ENCODE measurements at regions not wholly inside any gene's neighbourhood (a gene's known extent, or its start where the extent isn't known, plus 50 kb on each side); places are given as distances from the start of the nearest gene placed in this dataset.
A peak's percentile ranks its signal among the peaks of the same experiment; 100 is the strongest.
"Not testable (repeated sequence)": the region's sequence is repeated elsewhere in the genome, so short reads cannot be mapped to it uniquely, and the experiment has no call there.

DNA sequence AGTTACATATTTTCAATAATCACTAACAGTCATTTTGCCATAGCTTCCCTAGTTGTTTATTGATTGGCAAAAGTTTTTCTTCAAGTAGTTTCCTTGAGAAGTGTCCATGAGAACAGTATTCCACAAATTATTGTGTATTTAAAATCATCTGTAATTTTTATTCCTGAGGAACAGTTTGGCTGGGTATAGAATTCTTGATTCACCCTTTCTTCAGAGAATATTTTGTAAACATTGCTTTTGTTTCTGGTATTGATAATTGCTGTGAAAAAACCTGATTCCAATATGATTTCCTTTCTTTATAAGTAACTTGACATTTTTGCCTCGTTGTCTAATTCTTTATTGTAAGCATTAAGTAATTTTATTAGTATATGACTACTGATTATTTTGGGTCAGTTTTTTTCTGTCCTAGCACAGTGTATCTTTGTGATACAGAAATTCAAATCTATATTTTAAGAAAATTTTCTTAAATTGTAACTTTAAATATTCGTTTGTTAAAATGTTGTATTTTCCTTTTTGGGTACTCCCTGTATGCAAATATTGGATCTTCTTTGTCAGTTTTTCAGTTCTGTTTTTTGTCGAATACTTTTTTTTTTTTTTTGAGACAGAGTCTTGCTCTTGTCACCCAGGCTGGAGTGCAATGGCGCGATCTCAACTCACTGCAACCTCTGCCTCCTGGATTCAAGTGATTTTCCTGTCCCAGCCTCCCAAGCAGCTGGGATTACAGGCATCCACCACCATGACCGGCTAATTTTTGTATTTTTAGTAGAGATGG, 162.0 kb upstream of the ATP2B1 start:
- peaks cover 15% of the 10 kb centered on the region for H3K9me3 Mint-ChIP-seq
- no peak overlapping the region for H3K27ac Mint-ChIP-seq
- peaks cover 9% of the 10 kb centered on the region for H3K36me3 Mint-ChIP-seq (ENCODE audit: low read depth)
- no peaks in the 10 kb centered on the region for H3K27me3 Mint-ChIP-seq
- no peaks in the 10 kb centered on the region for H3K4me1 Mint-ChIP-seq (ENCODE audit: low read depth)
- H3K4me3 Mint-ChIP-seq, result no peak overlapping the region

- H3K36me3 Mint-ChIP-seq (ENCODE audit: low read depth); H3K4me3 Mint-ChIP-seq; H3K27me3 Mint-ChIP-seq; H3K27ac Mint-ChIP-seq: not testable (repeated sequence)
- H3K4me1 Mint-ChIP-seq (ENCODE audit: low read depth), result peaks cover 30% of the 10 kb centered on the region
- H3K9me3 Mint-ChIP-seq, result peaks cover 20% of the 10 kb centered on the region
Measured at GRCh38 chr12:89867611-89868010, 159.0 kb upstream of the ATP2B1 start.

GRCh38 chr12:89864411-89864810, 155.8 kb upstream of the ATP2B1 start:
- Mint-ChIP-seq H3K27ac (peak overlapping the region; percentile 90), H3K36me3 (ENCODE audit: low read depth) (peaks cover 4% of the 10 kb centered on the region), H3K4me3 (peak overlapping the region; percentile 32), H3K4me1 (ENCODE audit: low read depth) (peaks cover 59% of the 10 kb centered on the region), H3K9me3 (peaks cover 11% of the 10 kb centered on the region), H3K27me3 (no peaks in the 10 kb centered on the region)

GRCh38 chr12:89863968-89864367, 155.3 kb upstream of the ATP2B1 start:
- Mint-ChIP-seq H3K27ac (peak overlapping the region; percentile 90), H3K9me3 (peaks cover 11% of the 10 kb centered on the region), H3K4me1 (ENCODE audit: low read depth) (peaks cover 63% of the 10 kb centered on the region), H3K36me3 (ENCODE audit: low read depth) (peaks cover 4% of the 10 kb centered on the region), H3K4me3 (peak overlapping the region; percentile 66), H3K27me3 (no peaks in the 10 kb centered on the region)

- H3K36me3 Mint-ChIP-seq (ENCODE audit: low read depth), result peaks cover 4% of the 10 kb centered on the region
- H3K4me1 Mint-ChIP-seq (ENCODE audit: low read depth), result peaks cover 67% of the 10 kb centered on the region
- peak overlapping the region; percentile 90 for H3K27ac Mint-ChIP-seq
- H3K9me3 Mint-ChIP-seq, result peaks cover 11% of the 10 kb centered on the region
- peak overlapping the region; percentile 66 for H3K4me3 Mint-ChIP-seq
- no peaks in the 10 kb centered on the region for H3K27me3 Mint-ChIP-seq
Measured at GRCh38 chr12:89863493-89863938, 154.9 kb upstream of the ATP2B1 start.

GRCh38 chr12:89862511-89863445, 154.1 kb upstream of the ATP2B1 start:
- Mint-ChIP-seq H3K27ac (peak overlapping the region; percentile 90), H3K27me3 (no peaks in the 10 kb centered on the region), H3K4me1 (ENCODE audit: low read depth) (peaks cover 75% of the 10 kb centered on the region), H3K36me3 (ENCODE audit: low read depth) (peaks cover 4% of the 10 kb centered on the region), H3K9me3 (peaks cover 11% of the 10 kb centered on the region), H3K4me3 (peak overlapping the region; percentile 66)

DNA sequence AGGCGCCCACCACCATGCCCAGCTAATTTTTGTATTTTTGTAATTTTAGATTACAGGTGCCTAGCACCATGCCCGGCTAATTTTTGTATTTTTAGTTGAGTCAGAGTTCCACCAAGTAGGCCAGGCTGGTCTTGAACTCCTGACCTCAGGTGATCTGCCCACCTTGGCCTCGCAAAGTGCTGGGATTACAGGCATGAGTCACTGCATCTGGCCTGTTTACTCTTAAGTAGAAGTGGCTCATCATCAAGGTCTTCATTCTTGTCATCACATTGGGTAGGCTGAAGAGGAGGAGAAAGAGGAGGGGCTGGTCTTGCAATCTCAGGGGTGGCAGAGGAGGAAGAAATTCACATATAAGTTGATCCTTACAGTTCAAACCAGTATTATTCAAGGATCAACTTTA, 152.4 kb upstream of the ATP2B1 start:
- Mint-ChIP-seq H3K27ac (peak overlapping the region; percentile 45), H3K27me3 (no peaks in the 10 kb centered on the region), H3K4me3 (no peak overlapping the region), H3K4me1 (ENCODE audit: low read depth) (peaks cover 92% of the 10 kb centered on the region), H3K36me3 (ENCODE audit: low read depth) (peaks cover 4% of the 10 kb centered on the region), H3K9me3 (peaks cover 11% of the 10 kb centered on the region)

GRCh38 chr12:89859508-89860220, 151.0 kb upstream of the ATP2B1 start:
- Mint-ChIP-seq H3K27me3 (no peaks in the 10 kb centered on the region), H3K4me3 (no peak overlapping the region), H3K27ac (peak overlapping the region; percentile 17), H3K36me3 (ENCODE audit: low read depth) (peaks cover 4% of the 10 kb centered on the region), H3K4me1 (ENCODE audit: low read depth) (peaks cover 94% of the 10 kb centered on the region), H3K9me3 (peaks cover 6% of the 10 kb centered on the region)

DNA sequence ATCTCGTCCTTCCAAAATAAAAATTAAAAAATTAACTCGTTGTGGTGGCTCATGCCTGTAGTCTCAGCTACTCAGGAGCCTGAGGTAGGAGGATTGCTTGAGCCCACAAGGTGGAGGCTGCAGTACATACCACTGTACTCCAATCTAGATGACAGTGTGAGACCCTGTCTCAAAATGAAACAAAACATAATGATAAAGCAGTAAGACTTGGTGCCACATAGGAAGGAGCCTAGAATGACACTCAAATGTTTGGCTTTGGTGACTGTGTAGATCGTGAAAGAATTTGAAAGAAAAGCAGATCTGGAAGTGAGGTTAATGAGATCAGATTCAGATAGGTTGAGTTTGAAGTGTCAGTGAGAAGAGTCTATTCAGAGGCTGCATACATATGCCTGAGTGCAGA, 150.1 kb upstream of the ATP2B1 start:
- Mint-ChIP-seq H3K4me1 (ENCODE audit: low read depth) (peaks cover 84% of the 10 kb centered on the region), H3K4me3 (no peak overlapping the region), H3K36me3 (ENCODE audit: low read depth) (peaks cover 4% of the 10 kb centered on the region), H3K9me3 (peaks cover 6% of the 10 kb centered on the region), H3K27me3 (no peaks in the 10 kb centered on the region), H3K27ac (no peak overlapping the region)

- H3K27ac Mint-ChIP-seq, result peak overlapping the region; percentile 43
- H3K27me3 Mint-ChIP-seq, result no peaks in the 10 kb centered on the region
- peaks cover 74% of the 10 kb centered on the region for H3K4me1 Mint-ChIP-seq (ENCODE audit: low read depth)
- peaks cover 4% of the 10 kb centered on the region for H3K36me3 Mint-ChIP-seq (ENCODE audit: low read depth)
- H3K9me3 Mint-ChIP-seq, result peaks cover 6% of the 10 kb centered on the region
- no peak overlapping the region for H3K4me3 Mint-ChIP-seq
Measured at GRCh38 chr12:89857652-89858274, 149.1 kb upstream of the ATP2B1 start.

DNA sequence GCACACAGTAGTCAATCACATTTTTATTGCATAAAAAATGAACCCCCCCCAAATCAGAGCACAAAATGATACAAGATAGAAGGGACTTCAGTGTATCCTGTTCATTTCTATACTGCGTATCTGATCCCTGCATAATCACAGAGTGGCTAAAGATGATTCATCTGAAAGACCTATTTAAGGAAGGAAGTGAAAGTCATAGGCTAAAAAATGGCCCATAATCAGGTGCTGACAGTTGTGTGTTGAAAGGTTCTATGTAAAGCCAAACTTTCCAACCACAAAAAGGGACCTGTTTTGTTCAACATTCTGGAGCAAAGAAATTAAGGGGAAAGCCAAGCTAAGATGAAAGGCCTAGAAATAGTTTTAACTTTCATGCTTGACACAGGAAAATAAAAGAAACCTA, 147.8 kb upstream of the ATP2B1 start:
- peak overlapping the region; percentile 41 for H3K4me3 Mint-ChIP-seq
- peaks cover 4% of the 10 kb centered on the region for H3K9me3 Mint-ChIP-seq
- peaks cover 61% of the 10 kb centered on the region for H3K4me1 Mint-ChIP-seq (ENCODE audit: low read depth)
- H3K36me3 Mint-ChIP-seq (ENCODE audit: low read depth), result peaks cover 2% of the 10 kb centered on the region
- H3K27ac Mint-ChIP-seq, result peak overlapping the region; percentile 73
- H3K27me3 Mint-ChIP-seq, result no peaks in the 10 kb centered on the region

GRCh38 chr12:89848732-89849131, 140.1 kb upstream of the ATP2B1 start:
- no peaks in the 10 kb centered on the region for H3K27me3 Mint-ChIP-seq
- H3K27ac Mint-ChIP-seq, result no peak overlapping the region
- H3K4me3 Mint-ChIP-seq, result no peak overlapping the region
- H3K4me1 Mint-ChIP-seq (ENCODE audit: low read depth), result peaks cover 4% of the 10 kb centered on the region
- H3K9me3 Mint-ChIP-seq, result no peaks in the 10 kb centered on the region
- no peaks in the 10 kb centered on the region for H3K36me3 Mint-ChIP-seq (ENCODE audit: low read depth)

DNA sequence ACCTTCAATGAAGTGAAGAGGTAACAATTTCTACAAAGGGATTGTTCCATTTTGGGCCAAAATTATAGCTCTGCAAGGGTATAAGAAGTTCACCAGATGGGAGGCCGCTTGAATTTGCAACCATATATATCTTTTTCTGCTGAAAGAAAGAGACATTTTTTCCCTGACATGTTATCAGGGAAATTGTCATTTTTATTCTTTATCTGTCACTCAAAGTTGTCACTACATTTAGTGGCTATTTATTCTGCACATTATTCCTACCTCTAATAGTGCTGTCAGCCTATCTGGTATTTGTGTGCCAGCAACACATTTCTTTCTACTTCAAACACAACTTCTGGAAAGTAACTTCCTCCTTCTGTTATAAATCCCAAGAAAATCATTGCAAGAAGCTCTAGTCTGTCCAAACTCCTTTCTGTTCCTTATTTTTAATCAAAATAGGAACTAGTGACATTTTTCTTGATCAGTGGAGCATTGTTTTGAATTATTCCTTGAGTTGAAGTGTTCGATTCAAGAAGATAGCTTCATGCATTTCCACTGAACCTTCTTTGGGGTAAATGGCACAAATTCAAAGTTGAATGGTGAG, 137.9 kb upstream of the ATP2B1 start:
- Mint-ChIP-seq H3K4me3 (no peak overlapping the region), H3K9me3 (no peaks in the 10 kb centered on the region), H3K4me1 (ENCODE audit: low read depth) (peaks cover 4% of the 10 kb centered on the region), H3K36me3 (ENCODE audit: low read depth) (no peaks in the 10 kb centered on the region), H3K27me3 (no peaks in the 10 kb centered on the region), H3K27ac (no peak overlapping the region)

DNA sequence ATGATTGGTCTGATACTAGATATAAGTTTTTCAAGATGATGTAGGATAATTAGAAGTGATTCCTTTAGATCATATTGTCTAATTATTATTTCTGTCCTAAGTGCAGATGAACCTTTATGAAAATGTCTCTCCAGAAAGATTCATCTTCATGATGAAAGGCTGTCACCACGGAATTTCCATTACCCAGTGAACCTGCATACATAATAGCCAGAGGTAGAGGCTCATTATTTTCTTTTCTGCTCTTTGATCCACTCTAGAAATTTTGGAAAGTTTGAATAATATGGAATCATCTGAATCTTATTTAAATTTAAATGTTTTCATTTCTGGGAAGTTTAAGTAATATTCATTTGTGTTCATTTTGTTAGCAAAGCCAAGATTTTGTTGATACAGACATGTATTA, 137.1 kb upstream of the ATP2B1 start:
- no peaks in the 10 kb centered on the region for H3K9me3 Mint-ChIP-seq
- H3K27me3 Mint-ChIP-seq, result no peaks in the 10 kb centered on the region
- H3K4me1 Mint-ChIP-seq (ENCODE audit: low read depth), result peaks cover 4% of the 10 kb centered on the region
- no peak overlapping the region for H3K27ac Mint-ChIP-seq
- no peak overlapping the region for H3K4me3 Mint-ChIP-seq
- no peaks in the 10 kb centered on the region for H3K36me3 Mint-ChIP-seq (ENCODE audit: low read depth)
